Suppressor macrophage treated with lipopolysaccharide for 4 hours (primary cell): ENCODE measurements at regions not wholly inside any gene's neighbourhood (a gene's known extent, or its start where the extent isn't known, plus 50 kb on each side); places are given as distances from the start of the nearest gene placed in this dataset.

Source experiments
- DNase-seq: peaks from one replicate; pipeline ENCODE4 v3.0.0-alpha.2; 2020

DNA sequence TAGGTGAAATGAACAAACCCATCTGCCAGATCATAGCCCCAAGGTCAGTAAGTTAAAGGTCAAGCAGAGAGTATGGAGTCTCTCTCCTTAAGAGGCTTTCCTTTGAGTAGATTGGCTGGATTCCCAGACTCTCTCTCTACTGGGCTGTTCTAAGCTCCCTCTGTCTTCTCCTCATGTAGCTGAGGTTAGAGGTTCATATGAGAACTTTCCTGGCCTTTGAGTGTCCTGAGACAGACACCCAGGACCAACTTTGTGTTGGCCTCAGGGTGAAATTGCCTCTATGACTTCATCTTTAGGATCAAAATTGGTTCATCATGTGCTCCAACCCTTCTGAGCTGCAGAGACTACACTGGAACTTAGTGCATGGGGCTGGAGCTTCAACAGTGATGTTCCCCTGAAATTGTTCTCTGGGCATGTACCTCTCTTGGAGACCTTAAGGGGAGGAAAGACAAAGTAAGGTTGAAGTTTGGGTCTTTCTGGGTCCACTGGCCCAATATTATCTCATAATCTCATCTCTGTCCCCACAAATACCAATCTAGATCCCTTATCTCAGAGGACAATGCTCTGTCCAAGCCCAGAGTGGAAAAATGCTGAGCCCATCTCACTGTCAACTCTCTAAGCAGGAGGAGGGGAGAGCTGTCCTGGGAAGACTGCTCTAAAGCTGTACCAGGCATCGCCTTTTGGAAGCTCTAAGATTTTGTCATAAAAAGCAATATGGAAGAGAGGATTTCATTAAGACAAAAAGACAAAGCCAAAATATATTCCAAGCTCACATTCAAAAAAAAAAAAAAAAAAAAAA, 177.3 kb upstream of the ARL4C start:
- no peak for DNase-seq

GRCh38 chr2:234673501-234673900, 176.6 kb upstream of the ARL4C start:
- no peak for DNase-seq

GRCh38 chr2:234672498-234673150, 175.7 kb upstream of the ARL4C start:
- no peak for DNase-seq

GRCh38 chr2:234671716-234672115, 174.8 kb upstream of the ARL4C start:
- DNase-seq: no peak

- no peak for DNase-seq
Measured at GRCh38 chr2:234671231-234671630, 174.3 kb upstream of the ARL4C start.

DNA sequence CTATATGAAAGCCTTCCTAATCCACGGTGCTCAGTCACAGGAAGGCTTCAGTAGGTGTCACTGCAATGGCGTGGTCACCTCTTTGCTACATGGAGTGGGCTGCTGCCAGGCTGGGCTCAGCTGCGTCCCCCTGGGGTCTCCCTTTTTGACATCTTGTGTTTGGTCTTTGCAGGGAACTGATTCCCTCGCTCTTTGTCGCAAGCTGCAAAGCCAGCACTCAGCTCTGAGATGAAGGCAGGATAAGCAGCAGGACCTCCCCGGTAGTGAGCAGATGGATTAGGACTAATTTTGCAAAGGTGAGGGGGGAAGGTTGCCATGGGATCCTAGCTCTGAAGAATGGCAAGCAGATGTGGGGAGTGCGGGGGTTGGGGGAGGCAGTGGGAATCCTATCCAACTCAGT, 173.9 kb upstream of the ARL4C start:
- no peak for DNase-seq

DNA sequence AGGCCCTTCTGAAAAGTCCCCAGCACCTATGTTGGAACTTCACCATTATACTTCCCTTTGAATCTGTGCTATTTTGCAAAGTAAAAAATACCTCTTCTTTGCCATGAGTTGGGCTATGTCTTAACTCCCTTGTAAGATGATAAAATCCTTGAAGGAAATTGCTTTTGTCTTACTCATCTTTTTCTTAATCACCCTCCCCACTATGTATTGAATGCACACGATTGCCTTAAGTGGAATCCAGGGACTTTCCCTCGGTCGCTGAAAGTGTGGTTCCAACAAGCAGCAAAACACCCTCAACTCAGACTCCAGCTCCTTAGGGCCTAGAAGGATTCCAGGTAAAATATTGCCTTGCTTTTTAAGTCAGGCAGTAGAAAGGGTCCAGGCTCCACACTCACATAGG, 173.2 kb upstream of the ARL4C start:
- no peak for DNase-seq

GRCh38 chr2:234669621-234670020, 172.7 kb upstream of the ARL4C start:
- no peak for DNase-seq

GRCh38 chr2:234669001-234669400, 172.1 kb upstream of the ARL4C start:
- DNase-seq: no peak

GRCh38 chr2:234666911-234667310, 170.0 kb upstream of the ARL4C start:
- DNase-seq: no peak

DNA sequence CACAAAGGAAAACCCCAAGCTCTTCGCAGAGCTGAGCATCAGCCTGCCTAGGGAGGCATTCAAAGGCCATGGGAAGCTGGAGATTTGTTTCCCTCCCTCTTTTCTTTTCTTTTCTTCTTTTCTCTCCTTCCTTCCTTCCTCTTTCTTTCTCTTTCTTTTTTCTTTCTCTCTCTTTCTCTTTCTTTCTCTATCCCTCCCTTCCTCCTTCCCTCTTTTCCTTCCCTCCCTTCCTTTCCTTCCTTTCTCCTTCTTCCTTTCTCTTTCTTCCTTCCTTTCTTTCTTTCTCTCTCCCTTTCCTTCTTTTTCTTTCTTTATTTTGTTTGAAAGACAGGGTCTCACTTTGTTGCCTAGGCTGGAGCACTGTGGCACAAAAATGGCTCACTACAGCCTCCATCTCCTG, 168.4 kb upstream of the ARL4C start:
- no peak for DNase-seq

GRCh38 chr2:234661849-234662248, 165.0 kb upstream of the ARL4C start:
- no peak for DNase-seq

GRCh38 chr2:234661175-234661574, 164.3 kb upstream of the ARL4C start:
- no peak for DNase-seq

- DNase-seq: no peak
Measured at GRCh38 chr2:234655706-234656105, 158.8 kb upstream of the ARL4C start.

DNA sequence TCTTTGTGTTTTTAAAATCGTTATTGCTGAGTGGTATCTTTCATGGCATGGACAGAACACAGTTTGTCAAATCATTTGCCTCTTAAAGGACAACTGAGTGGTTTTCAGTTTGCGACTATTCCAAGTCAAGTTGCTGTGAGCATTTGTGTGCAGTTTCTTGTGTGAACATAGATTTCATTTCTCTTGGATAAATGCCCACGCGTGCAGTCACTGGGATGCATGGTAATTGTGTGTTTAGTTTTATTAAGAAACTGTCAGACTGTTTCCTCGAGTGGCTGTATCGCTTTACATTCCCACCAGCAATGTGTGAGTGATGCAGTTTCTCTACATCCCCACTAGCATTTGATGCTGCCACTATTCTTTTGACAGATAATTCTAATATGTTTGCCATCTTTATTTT, 154.0 kb upstream of the ARL4C start:
- DNase-seq: no peak

- no peak for DNase-seq
Measured at GRCh38 chr2:234649951-234650350, 153.1 kb upstream of the ARL4C start.

GRCh38 chr2:234643407-234643806, 146.5 kb upstream of the ARL4C start:
- no peak for DNase-seq

- no peak for DNase-seq
Measured at GRCh38 chr2:234641086-234641485, 144.2 kb upstream of the ARL4C start.

GRCh38 chr2:234640657-234641056, 143.8 kb upstream of the ARL4C start:
- no peak for DNase-seq

GRCh38 chr2:234638966-234639365, 142.1 kb upstream of the ARL4C start:
- DNase-seq: no peak

DNA sequence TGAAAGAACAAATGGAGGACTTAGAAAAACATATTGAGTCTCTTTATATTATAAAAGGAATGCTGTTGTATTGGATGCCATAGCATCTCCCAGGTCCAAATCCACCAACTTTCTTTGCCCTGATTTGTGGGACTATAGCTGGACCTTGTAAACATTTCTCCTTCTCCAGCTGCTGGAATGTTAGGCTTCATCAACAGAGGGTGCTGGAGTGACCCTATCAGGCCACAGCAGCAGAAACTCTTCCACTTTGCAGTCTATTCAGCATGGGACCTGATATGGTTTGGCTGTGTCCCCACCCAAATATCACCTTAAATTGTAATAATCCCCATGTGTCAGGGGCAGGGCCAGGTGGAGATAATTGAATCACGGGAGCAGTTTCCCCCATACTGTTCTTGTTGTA, 138.4 kb upstream of the ARL4C start:
- no peak for DNase-seq

GRCh38 chr2:234633581-234634230, 136.8 kb upstream of the ARL4C start:
- DNase-seq: no peak

GRCh38 chr2:234632527-234633391, 135.9 kb upstream of the ARL4C start:
- no peak for DNase-seq
